GM12891 (cell line): ENCODE measurements at regions not wholly inside any gene's neighbourhood (a gene's known extent, or its start where the extent isn't known, plus 50 kb on each side); places are given as distances from the start of the nearest gene placed in this dataset.

Experiments
- PAX5 ChIP-seq: IDR thresholded peaks from 2 replicates; pipeline ENCODE4 v1.6.1; 2011; ENCODE audit warnings: low read length, moderate library complexity, mild to moderate bottlenecking; ENCODE audit not compliant: insufficient read depth, severe bottlenecking
- POLR2A ChIP-seq: IDR thresholded peaks from 2 replicates; pipeline ENCODE4 v1.6.1; 2011; ENCODE audit warnings: low read depth, low read length, control low read depth
- POLR2AphosphoS5 ChIP-seq: IDR thresholded peaks from 2 replicates; pipeline ENCODE4 v1.6.1; 2011; ENCODE audit warnings: low read depth, low read length, control low read depth
- POU2F2 ChIP-seq: IDR thresholded peaks from 2 replicates; pipeline ENCODE4 v1.6.1; 2011; ENCODE audit warnings: low read depth, mild to moderate bottlenecking, control low read depth, low read length, moderate library complexity
- SPI1 ChIP-seq: IDR thresholded peaks from 2 replicates; pipeline ENCODE4 v1.6.1; 2011; ENCODE audit warnings: low read depth, low read length, control low read depth
- TAF1 ChIP-seq: IDR thresholded peaks from 2 replicates; pipeline ENCODE4 v1.6.1; 2011; ENCODE audit warnings: low read depth, low read length, control low read depth

DNA sequence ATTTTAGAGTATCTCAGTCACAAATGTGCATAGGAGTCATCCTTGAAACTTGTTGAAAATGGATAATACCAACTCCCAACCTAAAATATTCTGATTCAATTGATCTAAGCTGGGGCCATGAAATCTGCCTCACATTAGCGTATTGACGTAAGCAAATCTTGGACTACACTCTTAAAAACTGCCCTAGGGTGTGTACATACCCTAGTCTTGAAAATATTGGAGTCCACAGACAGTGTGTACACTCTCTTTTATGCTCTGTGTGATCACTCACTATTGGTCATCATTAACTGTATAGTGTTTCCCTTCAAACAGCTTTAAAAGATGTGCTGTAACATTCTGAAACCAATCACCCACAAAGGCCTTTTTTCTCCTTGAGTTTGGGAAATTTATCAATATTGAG is 102.9 kb upstream of the FERD3L start:
- no peak for TF ChIP-seq TAF1
- TF ChIP-seq POLR2A = no peak
- TF ChIP-seq POLR2AphosphoS5 = no peak
- TF ChIP-seq SPI1 = no peak
- no peak for TF ChIP-seq POU2F2
- TF ChIP-seq PAX5 = no peak
